HG02623 (cell line): ENCODE measurements at regions not wholly inside any gene's neighbourhood (a gene's known extent, or its start where the extent isn't known, plus 50 kb on each side); places are given as distances from the start of the nearest gene placed in this dataset.

Source experiments
- ATAC-seq: cut with Tn5 transposase; IDR thresholded peaks from one replicate; pipeline ENCODE4 v1.9.1; 2021; ENCODE audit warnings: moderate library complexity; ENCODE audit not compliant: unreplicated experiment

DNA sequence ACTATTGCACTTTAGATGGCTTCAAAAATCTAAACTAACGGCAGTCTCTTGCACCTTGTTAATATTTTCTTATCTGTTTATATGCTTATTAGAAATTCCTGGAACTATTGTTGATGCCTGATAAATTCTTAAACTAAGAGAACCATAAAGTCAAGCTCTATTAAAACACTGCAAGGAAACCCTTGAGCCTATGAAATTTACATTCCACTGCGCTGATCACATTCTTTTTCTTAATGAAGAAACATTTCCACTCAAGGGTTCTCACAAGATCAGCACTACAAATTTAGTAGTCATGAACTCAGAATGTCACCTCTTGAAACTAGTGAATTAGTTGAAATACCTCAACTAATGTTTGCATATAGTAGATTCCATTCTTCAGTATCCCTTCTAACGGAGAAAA, 331.8 kb upstream of the SLC8A1 start:
- no peak for ATAC-seq

GRCh38 chr2:40786636-40787035, 334.7 kb upstream of the SLC8A1 start:
- no peak for ATAC-seq

DNA sequence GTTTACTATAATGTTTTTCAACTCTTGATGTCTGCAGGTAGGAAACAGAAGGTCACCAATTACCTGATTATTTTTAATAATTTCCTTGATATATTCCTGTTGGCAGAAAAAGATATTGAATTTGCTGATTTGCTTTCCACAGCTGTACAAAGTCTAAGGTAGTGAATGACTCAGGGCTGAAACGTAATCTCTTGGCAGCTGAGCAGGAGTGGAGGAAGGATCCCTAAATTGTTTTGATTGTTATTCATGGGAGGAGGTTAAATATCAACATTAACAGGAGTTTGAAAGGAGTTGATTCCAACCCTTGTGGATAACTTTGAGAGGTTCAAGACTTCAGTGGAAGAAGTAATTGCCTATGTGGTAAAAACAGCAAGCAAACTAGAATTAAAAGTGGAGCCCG, 345.2 kb upstream of the SLC8A1 start:
- no peak for ATAC-seq

DNA sequence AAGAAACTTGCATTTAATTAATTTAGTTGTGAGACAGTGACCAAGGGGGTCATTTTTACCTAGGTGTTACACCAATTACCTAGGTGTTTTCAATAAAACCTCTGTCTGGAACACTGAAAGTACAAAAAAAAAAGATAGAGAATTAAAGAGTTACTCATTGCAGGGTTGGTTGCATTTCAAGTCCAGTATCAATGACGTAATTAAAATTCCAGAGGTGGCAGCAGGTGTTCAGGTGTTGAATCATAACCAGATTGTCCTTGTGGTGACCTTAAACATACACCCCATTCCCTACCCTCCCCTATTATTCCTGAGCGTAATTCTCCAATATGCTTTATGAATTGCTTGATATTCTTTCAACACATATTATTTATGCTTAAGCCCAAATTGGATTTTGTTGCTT, 352.0 kb upstream of the SLC8A1 start:
- ATAC-seq = no peak

DNA sequence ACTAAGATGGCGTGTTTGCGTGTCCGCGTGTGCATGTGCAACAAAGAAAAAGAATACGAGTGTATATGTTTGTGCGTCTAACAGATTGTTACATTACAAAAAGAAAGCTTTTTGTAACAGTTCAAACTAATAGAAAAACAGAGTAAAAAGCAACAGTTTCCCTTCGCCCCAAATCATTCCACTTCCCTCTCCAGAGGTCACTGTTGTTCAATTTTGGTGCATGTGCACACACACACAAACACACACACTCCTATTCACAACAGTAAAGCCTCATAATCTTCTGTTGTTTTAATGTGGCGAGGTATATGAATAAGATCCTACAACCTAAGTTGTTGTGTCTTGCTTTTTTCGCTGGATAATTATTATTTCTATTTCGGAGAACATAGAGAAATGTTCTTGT, 357.3 kb upstream of the SLC8A1 start:
- ATAC-seq = no peak

GRCh38 chr2:40814616-40815015, 362.7 kb upstream of the SLC8A1 start:
- ATAC-seq = no peak

GRCh38 chr2:40820319-40820718, 368.4 kb upstream of the SLC8A1 start:
- no peak for ATAC-seq

DNA sequence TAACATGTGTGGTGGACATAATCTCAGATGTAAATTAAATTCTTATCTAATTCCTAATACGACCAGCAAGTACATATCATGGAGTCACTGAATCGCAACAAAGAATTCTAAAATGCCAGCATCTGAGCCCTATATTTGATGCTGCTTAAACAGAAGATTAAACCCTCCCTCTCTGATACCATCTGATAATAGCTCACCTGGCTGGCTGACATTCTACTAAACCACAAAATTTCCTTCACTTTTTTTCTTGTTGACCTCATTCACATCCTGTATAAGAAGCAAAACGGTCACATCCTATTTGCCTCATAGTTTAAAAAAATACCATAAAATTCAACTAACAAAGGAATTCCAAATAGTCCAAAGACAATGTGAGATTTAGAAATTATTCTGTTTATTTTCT, 371.6 kb upstream of the SLC8A1 start:
- no peak for ATAC-seq

- no peak for ATAC-seq
These were observed 372.4 kb upstream of the SLC8A1 start for GRCh38 chr2:40824278-40824677.

GRCh38 chr2:40827392-40827791, 375.5 kb upstream of the SLC8A1 start:
- ATAC-seq = no peak

- ATAC-seq = no peak
These were observed 379.5 kb upstream of the SLC8A1 start for GRCh38 chr2:40831321-40831873.

- ATAC-seq = no peak
These were observed 390.0 kb upstream of the SLC8A1 start for GRCh38 chr2:40841856-40842255.

GRCh38 chr2:40844353-40845277, 392.7 kb upstream of the SLC8A1 start:
- ATAC-seq = no peak

GRCh38 chr2:40851661-40852060, 399.8 kb upstream of the SLC8A1 start:
- no peak for ATAC-seq

GRCh38 chr2:40859617-40860016, 407.7 kb upstream of the SLC8A1 start:
- no peak for ATAC-seq

DNA sequence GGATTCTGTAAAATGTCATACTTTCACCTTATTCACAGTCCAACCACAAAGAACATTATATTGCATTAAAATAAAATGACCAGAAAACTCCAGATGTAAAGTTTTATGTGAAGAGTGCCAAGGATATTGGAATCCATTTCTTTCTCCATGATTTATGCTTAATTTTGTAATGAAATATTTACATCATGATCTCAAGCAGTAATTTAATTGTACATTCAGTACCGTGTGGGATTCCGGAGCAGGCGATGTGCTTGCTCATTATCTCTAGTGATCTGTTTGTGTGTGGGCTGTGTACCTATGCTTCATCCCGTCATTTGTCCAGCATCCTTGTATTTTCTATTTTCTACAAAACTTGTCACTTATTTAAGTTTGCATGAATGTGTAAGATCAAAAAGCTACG, 415.9 kb upstream of the SLC8A1 start:
- no peak for ATAC-seq

GRCh38 chr2:40872580-40872979, 420.7 kb upstream of the SLC8A1 start:
- no peak for ATAC-seq

DNA sequence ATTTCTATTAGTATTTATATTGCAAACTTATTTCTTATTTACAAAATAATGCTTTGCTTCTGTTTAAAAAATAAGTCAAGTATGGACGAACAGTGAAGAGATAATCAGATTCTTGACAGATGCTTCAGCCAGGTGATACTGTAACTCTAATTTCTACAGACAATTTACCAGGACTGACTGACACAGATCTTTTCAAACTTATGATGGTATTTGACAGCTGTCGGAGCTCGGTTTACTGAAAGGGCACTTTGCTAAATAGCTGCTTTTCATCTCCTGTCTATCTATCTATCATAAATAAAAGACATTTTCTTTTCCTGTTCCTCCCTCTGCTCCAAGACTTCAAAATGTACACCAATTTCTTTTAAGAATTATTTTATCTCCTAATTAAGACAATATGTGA, 422.5 kb upstream of the SLC8A1 start:
- no peak for ATAC-seq

- no peak for ATAC-seq
These were observed 425.9 kb upstream of the SLC8A1 start for GRCh38 chr2:40877734-40878288.

DNA sequence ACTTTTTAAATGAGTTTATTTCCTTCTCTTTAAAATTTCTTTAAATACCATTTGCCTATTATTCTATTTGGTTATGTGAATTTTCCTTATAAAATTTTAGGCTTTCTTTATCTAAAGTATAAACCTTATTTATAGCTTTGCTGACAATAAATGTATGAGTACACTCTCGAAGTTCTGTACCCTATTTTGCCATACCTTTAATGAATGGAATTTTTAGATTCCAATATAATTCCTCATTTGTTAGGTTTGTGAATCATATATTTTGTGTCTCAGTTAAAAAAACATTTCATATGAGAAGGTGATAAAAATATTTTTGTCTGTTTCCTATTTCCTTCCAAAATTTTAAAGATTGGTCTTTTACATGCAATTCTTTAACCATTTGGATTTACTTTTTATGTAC, 427.4 kb upstream of the SLC8A1 start:
- ATAC-seq = no peak

- no peak for ATAC-seq
These were observed 434.2 kb upstream of the SLC8A1 start for GRCh38 chr2:40886100-40886499.

DNA sequence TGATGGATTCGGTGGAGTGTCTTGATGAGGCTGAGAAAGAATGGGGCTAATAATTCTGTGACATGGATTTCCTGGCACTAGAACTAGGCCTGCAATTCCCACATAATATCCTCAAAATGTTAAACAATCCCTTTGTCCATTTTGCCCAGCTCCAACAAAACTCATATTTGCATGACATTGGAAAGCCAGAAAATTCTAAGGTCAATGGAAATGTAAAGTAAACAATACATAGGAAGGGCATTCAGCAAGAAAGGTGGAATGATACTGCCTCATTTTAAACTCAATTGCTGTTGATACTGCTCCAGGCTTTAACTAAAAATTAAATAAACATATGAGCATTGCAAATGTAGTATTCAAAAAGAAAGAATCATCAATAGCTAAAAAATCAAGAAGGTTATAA, 434.8 kb upstream of the SLC8A1 start:
- ATAC-seq = no peak
